ENCODE measurements at regions not wholly inside any gene's neighbourhood (a gene's known extent, or its start where the extent isn't known, plus 50 kb on each side); places are given as distances from the start of the nearest gene placed in this dataset.

DNA sequence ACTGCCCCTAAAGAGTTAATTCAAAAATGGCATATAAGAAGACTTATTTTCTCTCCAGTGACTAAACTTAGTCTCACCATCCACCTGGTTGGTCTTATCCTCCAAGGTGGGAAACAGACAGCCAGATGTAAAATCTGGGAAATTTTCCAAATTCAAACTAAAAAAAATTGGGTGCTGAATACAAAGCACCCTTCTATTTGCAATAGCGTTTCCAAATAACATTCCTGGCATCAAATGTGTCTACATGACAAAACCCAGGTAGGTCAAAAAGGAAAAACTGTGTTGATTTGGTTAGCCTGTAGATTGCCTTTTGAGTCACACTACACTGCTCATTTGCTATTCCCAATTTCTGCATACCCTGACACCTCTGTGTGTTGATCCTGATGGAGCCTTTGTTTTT lies 252.2 kb downstream of the NR2F1-AS1 start:
- H4K20me1 ChIP-seq (ENCODE audit: insufficient read depth, low read length), result no peaks in the 10 kb centered on the region
- no peak overlapping the region for H3K4me3 ChIP-seq (ENCODE audit: low read depth, low read length, poor library complexity, severe bottlenecking)
- intact Hi-C loops (cut with micrococcal nuclease; ENCODE audit: unreplicated experiment), result no loop called here
- H2AFZ ChIP-seq (ENCODE audit: low read length), result no peak overlapping the region
- H3K79me2 ChIP-seq (ENCODE audit: insufficient read depth, low read depth, low read length), result no peaks in the 10 kb centered on the region
- no peaks in the 10 kb centered on the region for H3K9me2 ChIP-seq (ENCODE audit: insufficient read depth, low read length)
- no peak overlapping the region for H3K27ac ChIP-seq (ENCODE audit: low read depth, low read length, poor library complexity, severe bottlenecking)
- H3K4me2 ChIP-seq (ENCODE audit: low read length), result no peak overlapping the region
- BruUV-seq (replicated peaks), result no TSS peak
- no peak for DNase-seq (ENCODE audit: low spot score)
- CTCF ChIA-PET (ENCODE audit: unreplicated experiment), result no interaction called here
- no peaks in the 10 kb centered on the region for H3K36me3 ChIP-seq (ENCODE audit: insufficient read depth, low read length)
- no peaks in the 10 kb centered on the region for H3K4me1 ChIP-seq (ENCODE audit: insufficient read depth, low read length, poor library complexity, severe bottlenecking)
- H3K9me3 ChIP-seq (ENCODE audit: low read length), result no peaks in the 10 kb centered on the region
- TF ChIP-seq, protein P1, sequence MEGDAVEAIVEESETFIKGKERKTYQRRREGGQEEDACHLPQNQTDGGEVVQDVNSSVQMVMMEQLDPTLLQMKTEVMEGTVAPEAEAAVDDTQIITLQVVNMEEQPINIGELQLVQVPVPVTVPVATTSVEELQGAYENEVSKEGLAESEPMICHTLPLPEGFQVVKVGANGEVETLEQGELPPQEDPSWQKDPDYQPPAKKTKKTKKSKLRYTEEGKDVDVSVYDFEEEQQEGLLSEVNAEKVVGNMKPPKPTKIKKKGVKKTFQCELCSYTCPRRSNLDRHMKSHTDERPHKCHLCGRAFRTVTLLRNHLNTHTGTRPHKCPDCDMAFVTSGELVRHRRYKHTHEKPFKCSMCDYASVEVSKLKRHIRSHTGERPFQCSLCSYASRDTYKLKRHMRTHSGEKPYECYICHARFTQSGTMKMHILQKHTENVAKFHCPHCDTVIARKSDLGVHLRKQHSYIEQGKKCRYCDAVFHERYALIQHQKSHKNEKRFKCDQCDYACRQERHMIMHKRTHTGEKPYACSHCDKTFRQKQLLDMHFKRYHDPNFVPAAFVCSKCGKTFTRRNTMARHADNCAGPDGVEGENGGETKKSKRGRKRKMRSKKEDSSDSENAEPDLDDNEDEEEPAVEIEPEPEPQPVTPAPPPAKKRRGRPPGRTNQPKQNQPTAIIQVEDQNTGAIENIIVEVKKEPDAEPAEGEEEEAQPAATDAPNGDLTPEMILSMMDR (conservative IDR thresholded peaks at IDR 0.05; ENCODE audit: low read length), result no peak
- POLR2A ChIA-PET, result no interaction called here

DNA sequence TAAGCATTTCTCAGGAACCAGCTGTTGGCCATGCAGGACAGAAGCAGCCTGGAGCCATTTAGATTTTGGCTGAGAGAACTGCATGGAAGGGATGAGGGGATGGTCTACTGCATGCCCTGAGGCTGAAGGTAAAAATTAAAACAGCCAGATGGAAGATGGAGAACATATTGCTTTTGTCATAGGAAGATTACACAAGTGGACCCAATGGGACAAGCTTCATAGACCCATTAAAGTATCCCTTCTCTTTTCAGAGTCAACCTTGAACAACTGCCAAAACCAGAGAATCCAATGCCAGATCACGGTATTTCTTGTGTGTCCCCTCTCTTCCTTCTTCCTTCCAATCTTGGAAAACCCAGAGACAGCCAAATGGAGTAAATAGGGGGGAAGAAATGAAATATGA lies 253.4 kb downstream of the NR2F1-AS1 start:
- CTCF ChIA-PET (ENCODE audit: unreplicated experiment), result no interaction called here
- intact Hi-C loops (cut with micrococcal nuclease; ENCODE audit: unreplicated experiment), result no loop called here
- Histone ChIP-seq H3K4me1 (ENCODE audit: insufficient read depth, low read length, poor library complexity, severe bottlenecking) (no peaks in the 10 kb centered on the region), H3K4me2 (ENCODE audit: low read length) (no peak overlapping the region), H4K20me1 (ENCODE audit: insufficient read depth, low read length) (no peaks in the 10 kb centered on the region), H3K36me3 (ENCODE audit: insufficient read depth, low read length) (no peaks in the 10 kb centered on the region), H3K4me3 (ENCODE audit: low read depth, low read length, poor library complexity, severe bottlenecking) (no peak overlapping the region), H2AFZ (ENCODE audit: low read length) (no peak overlapping the region), H3K79me2 (ENCODE audit: insufficient read depth, low read depth, low read length) (no peaks in the 10 kb centered on the region), H3K9me3 (ENCODE audit: low read length) (no peaks in the 10 kb centered on the region), H3K27ac (ENCODE audit: low read depth, low read length, poor library complexity, severe bottlenecking) (no peak overlapping the region), H3K9me2 (ENCODE audit: insufficient read depth, low read length) (no peaks in the 10 kb centered on the region)
- TF ChIP-seq, protein P1 (conservative IDR thresholded peaks at IDR 0.05; ENCODE audit: low read length), result no peak
- TF ChIP-seq EZH2phosphoT487 (IDR thresholded peaks at IDR 0.05; ENCODE audit: borderline replicate concordance, low read depth, low read length), result no peak
- no peak for DNase-seq (ENCODE audit: low spot score)
- BruUV-seq (replicated peaks), result no TSS peak
- POLR2A ChIA-PET, result interaction anchor here (0.6 kb wide), 1 partner anchor 218 kb away, joined by 3 read pairs; no protein-coding TSS in a partner anchor

DNA sequence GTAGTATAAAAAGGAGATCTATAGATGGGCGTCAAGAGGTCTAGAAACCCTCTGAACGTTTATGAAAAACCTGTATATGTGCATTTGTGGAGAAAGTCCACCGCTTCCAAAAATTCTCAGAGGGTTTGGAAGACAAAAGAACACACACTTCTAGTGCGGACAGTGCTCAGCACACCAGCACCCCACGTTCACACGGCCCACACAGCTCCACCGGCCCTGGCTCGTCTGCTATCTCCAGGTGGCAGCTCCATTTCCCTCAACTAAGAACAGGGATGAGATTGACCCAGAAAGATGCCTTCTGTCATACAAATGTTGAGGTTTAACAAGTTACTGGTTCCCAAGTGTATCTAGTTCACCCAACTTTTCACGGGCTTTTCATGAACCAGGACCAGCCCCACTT lies 255.1 kb downstream of the NR2F1-AS1 start:
- no peaks in the 10 kb centered on the region for H3K9me2 ChIP-seq (ENCODE audit: insufficient read depth, low read length)
- DNase-seq (ENCODE audit: low spot score), result no peak
- H3K4me2 ChIP-seq (ENCODE audit: low read length), result no peak overlapping the region
- no peaks in the 10 kb centered on the region for H4K20me1 ChIP-seq (ENCODE audit: insufficient read depth, low read length)
- H3K79me2 ChIP-seq (ENCODE audit: insufficient read depth, low read depth, low read length), result no peaks in the 10 kb centered on the region
- POLR2A ChIA-PET, result no interaction called here
- no peaks in the 10 kb centered on the region for H3K9me3 ChIP-seq (ENCODE audit: low read length)
- no TSS peak for BruUV-seq (replicated peaks)
- H3K27ac ChIP-seq (ENCODE audit: low read depth, low read length, poor library complexity, severe bottlenecking), result no peak overlapping the region
- no peak overlapping the region for H3K4me3 ChIP-seq (ENCODE audit: low read depth, low read length, poor library complexity, severe bottlenecking)
- CTCF ChIA-PET (ENCODE audit: unreplicated experiment), result no interaction called here
- H2AFZ ChIP-seq (ENCODE audit: low read length), result no peak overlapping the region
- TF ChIP-seq, protein P1 (conservative IDR thresholded peaks at IDR 0.05; ENCODE audit: low read length), result no peak
- no peak for TF ChIP-seq EZH2phosphoT487 (IDR thresholded peaks at IDR 0.05; ENCODE audit: borderline replicate concordance, low read depth, low read length)
- intact Hi-C loops (cut with micrococcal nuclease; ENCODE audit: unreplicated experiment), result no loop called here
- no peaks in the 10 kb centered on the region for H3K36me3 ChIP-seq (ENCODE audit: insufficient read depth, low read length)
- no peaks in the 10 kb centered on the region for H3K4me1 ChIP-seq (ENCODE audit: insufficient read depth, low read length, poor library complexity, severe bottlenecking)

Data from OCI-LY7 (cell line).